SU-DHL-6 (cell line): ENCODE measurements at regions not wholly inside any gene's neighbourhood (a gene's known extent, or its start where the extent isn't known, plus 50 kb on each side); places are given as distances from the start of the nearest gene placed in this dataset.

ENCODE experiments used
- CTCF ChIP-seq: fragments of 200-600 bp; sonication (generic); IDR thresholded peaks from one replicate; pipeline ENCODE4 v1.5.1; 2017; ENCODE audit warnings: antibody characterized with exemption, mild to moderate bottlenecking, low read length, moderate library complexity; ENCODE audit not compliant: insufficient read depth, poor library complexity, severe bottlenecking
- EZH2phosphoT487 ChIP-seq: fragments of 200-600 bp; sonication (generic), shearing (Covaris generic); conservative IDR thresholded peaks from 2 replicates; pipeline ENCODE4 v1.6.1; 2018; ENCODE audit warnings: mild to moderate bottlenecking, antibody characterized with exemption, low read length, moderate library complexity, mixed read lengths

- TF ChIP-seq CTCF, result no peak
- TF ChIP-seq EZH2phosphoT487, result no peak
These were observed 271.1 kb upstream of the ASIC2 start for GRCh38 chr17:33564146-33564545.
